Esophagus squamous epithelium (tissue), 5 donors: ENCODE measurements at regions not wholly inside any gene's neighbourhood (a gene's known extent, or its start where the extent isn't known, plus 50 kb on each side); places are given as distances from the start of the nearest gene placed in this dataset.
A peak's percentile ranks its signal among the peaks of the same experiment; 100 is the strongest.

Source experiments
- DNase-seq: peaks from one replicate; lab custom pipeline; 2025; lab: John Stamatoyannopoulos, UW
- H3K27ac ChIP-seq, 4 donors: fragments of 200-600 bp; sonication (generic); one replicate each; pipeline ENCODE4 v1.5.1; 2016 to 2019; ENCODE audit warnings: mild to moderate bottlenecking in 1 of 4
- H3K27me3 ChIP-seq, 4 donors: fragments of 200-600 bp; sonication (generic); 1 replicate in 3 of 4; 2 replicates in 1 of 4; pipeline versions ENCODE4 v1.5.1 to v1.6.0; 2017 to 2021; ENCODE audit warnings: antibody characterized with exemption in 1 of 4
- H3K36me3 ChIP-seq, 3 donors: fragments of 200-600 bp; sonication (generic); one replicate each; pipeline ENCODE4 v1.5.1; 2016 to 2019
- H3K4me1 ChIP-seq, 3 donors: fragments of 200-600 bp; sonication (generic); one replicate each; pipeline ENCODE4 v1.5.1; 2017 to 2019
- H3K4me3 ChIP-seq, 4 donors: fragments of 200-600 bp; sonication (generic); 1 replicate in 3 of 4; 2 replicates in 1 of 4; pipeline ENCODE4 v1.5.1; 2016 to 2019; ENCODE audit warnings: mild to moderate bottlenecking in 2 of 4, moderate library complexity in 1 of 4
- H3K9me3 ChIP-seq, 3 donors: fragments of 200-600 bp; sonication (generic); one replicate each; pipeline ENCODE4 v1.5.1; 2016 to 2019
- POLR2A ChIP-seq, 4 donors: fragments of 450-650 bp; IDR thresholded peaks; one replicate each; pipeline ENCODE4 v1.6.1; 2017; ENCODE audit warnings: antibody characterized with exemption in 4 of 4, mild to moderate bottlenecking in 4 of 4, moderate library complexity in 3 of 4
- WGBS, 2 donors: methylation state at CpG; one replicate each; pipeline ENCODE4 v1.1.5; 2018; 5-methylcytosine and 5-hydroxymethylcytosine counted together
- intact Hi-C: fragments of 100-400 bp; cut with DNase I; formaldehyde crosslinking; loops from one replicate; pipeline ENCODE4 v1.15.0; 2022
- TF ChIP-seq, protein P1 (sequence below), 6 experiments: fragments of 450-650 bp in 4 of 6; fragments of 200-600 bp in 2 of 6; sonication (generic) in 2 of 6; IDR thresholded peaks; one replicate each; pipeline ENCODE4 v1.5.1; 2016 to 2019; ENCODE audit warnings: antibody characterized with exemption in 6 of 6, mild to moderate bottlenecking in 4 of 6, moderate library complexity in 4 of 6
- donor health status: DM: yes; HTN: yes; CAD: no.

GRCh38 chr20:21618759-21619416, 86.6 kb upstream of the PAX1 start:
- Histone ChIP-seq H3K9me3 (no peaks in the 10 kb centered on the region), H3K27me3 (peaks cover 0 to 42% (median 0%) of the 10 kb centered on the region in 4 donors), H3K27ac (no peak overlapping the region), H3K36me3 (no peaks in the 10 kb centered on the region), H3K4me1 (peaks cover 0 to 4% (median 0%) of the 10 kb centered on the region in 3 donors), H3K4me3 (no peak overlapping the region)
- DNase-seq: no peak
- 42 to 48% methylated on average over 7 of the region's 7 CpGs for WGBS, 2 donors
- intact Hi-C loops: no loop called here
- no peak for TF ChIP-seq POLR2A (IDR thresholded peaks at IDR 0.05)
- TF ChIP-seq, protein P1, sequence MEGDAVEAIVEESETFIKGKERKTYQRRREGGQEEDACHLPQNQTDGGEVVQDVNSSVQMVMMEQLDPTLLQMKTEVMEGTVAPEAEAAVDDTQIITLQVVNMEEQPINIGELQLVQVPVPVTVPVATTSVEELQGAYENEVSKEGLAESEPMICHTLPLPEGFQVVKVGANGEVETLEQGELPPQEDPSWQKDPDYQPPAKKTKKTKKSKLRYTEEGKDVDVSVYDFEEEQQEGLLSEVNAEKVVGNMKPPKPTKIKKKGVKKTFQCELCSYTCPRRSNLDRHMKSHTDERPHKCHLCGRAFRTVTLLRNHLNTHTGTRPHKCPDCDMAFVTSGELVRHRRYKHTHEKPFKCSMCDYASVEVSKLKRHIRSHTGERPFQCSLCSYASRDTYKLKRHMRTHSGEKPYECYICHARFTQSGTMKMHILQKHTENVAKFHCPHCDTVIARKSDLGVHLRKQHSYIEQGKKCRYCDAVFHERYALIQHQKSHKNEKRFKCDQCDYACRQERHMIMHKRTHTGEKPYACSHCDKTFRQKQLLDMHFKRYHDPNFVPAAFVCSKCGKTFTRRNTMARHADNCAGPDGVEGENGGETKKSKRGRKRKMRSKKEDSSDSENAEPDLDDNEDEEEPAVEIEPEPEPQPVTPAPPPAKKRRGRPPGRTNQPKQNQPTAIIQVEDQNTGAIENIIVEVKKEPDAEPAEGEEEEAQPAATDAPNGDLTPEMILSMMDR (IDR thresholded peaks at IDR 0.05): no peak

- peaks cover 0 to 47% (median 0%) of the 10 kb centered on the region in 4 donors for H3K27me3 ChIP-seq
- TF ChIP-seq POLR2A (IDR thresholded peaks at IDR 0.05): no peak
- TF ChIP-seq, protein P1 (IDR thresholded peaks at IDR 0.05): peak; percentile 32 to 67 (median 53)
- H3K9me3 ChIP-seq: no peaks in the 10 kb centered on the region
- H3K27ac ChIP-seq: no peak overlapping the region
- no peak for DNase-seq
- H3K4me1 ChIP-seq: no peaks in the 10 kb centered on the region
- no peak overlapping the region for H3K4me3 ChIP-seq
- intact Hi-C loops: no loop called here
- H3K36me3 ChIP-seq: no peaks in the 10 kb centered on the region
- 28 to 31% methylated on average over 10 of the region's 10 CpGs for WGBS, 2 donors
These were observed 89.8 kb upstream of the PAX1 start for GRCh38 chr20:21615617-21616080.

- no peak for DNase-seq
- H3K36me3 ChIP-seq: no peaks in the 10 kb centered on the region
- TF ChIP-seq POLR2A (IDR thresholded peaks at IDR 0.05): no peak
- TF ChIP-seq, protein P1 (IDR thresholded peaks at IDR 0.05): no peak
- peaks cover 0 to 46% (median 0%) of the 10 kb centered on the region in 4 donors for H3K27me3 ChIP-seq
- WGBS, 2 donors: 36 to 55% methylated on average over 6 of the region's 6 CpGs
- H3K4me3 ChIP-seq: no peak overlapping the region
- H3K9me3 ChIP-seq: no peaks in the 10 kb centered on the region
- no peaks in the 10 kb centered on the region for H3K4me1 ChIP-seq
- intact Hi-C loops: no loop called here
- H3K27ac ChIP-seq: no peak overlapping the region
These were observed 90.5 kb upstream of the PAX1 start for GRCh38 chr20:21614980-21615379.

- H3K27me3 ChIP-seq: peaks cover 0 to 37% (median 0%) of the 10 kb centered on the region in 4 donors
These were observed 92.0 kb upstream of the PAX1 start for GRCh38 chr20:21613512-21613911.

GRCh38 chr20:21609981-21610380, 95.5 kb upstream of the PAX1 start:
- no peaks in the 10 kb centered on the region for H3K36me3 ChIP-seq
- H3K27me3 ChIP-seq: peaks cover 0 to 33% (median 0%) of the 10 kb centered on the region in 4 donors
- TF ChIP-seq POLR2A (IDR thresholded peaks at IDR 0.05): no peak
- TF ChIP-seq, protein P1 (IDR thresholded peaks at IDR 0.05): no peak
- WGBS, 2 donors: 57 to 80% methylated on average over 1 of the region's 1 CpG
- no peaks in the 10 kb centered on the region for H3K9me3 ChIP-seq
- H3K4me1 ChIP-seq: no peaks in the 10 kb centered on the region
- no peak overlapping the region for H3K27ac ChIP-seq
- H3K4me3 ChIP-seq: no peak overlapping the region
- intact Hi-C loops: no loop called here
- DNase-seq: no peak

More at GRCh38 chr20:21613512-21613911, 92.0 kb upstream of the PAX1 start:
- no peak overlapping the region for H3K27ac ChIP-seq
- no peaks in the 10 kb centered on the region for H3K9me3 ChIP-seq
- H3K36me3 ChIP-seq: no peaks in the 10 kb centered on the region
- H3K4me3 ChIP-seq: no peak overlapping the region
- TF ChIP-seq, protein P1 (IDR thresholded peaks at IDR 0.05): no peak
- no peak for TF ChIP-seq POLR2A (IDR thresholded peaks at IDR 0.05)
- DNase-seq: no peak
- 17 to 32% methylated on average over 5 of the region's 6 CpGs for WGBS, 2 donors
- intact Hi-C loops: no loop called here
- no peaks in the 10 kb centered on the region for H3K4me1 ChIP-seq
